Uterus (tissue), 3 donors: ENCODE measurements at regions not wholly inside any gene's neighbourhood (a gene's known extent, or its start where the extent isn't known, plus 50 kb on each side); places are given as distances from the start of the nearest gene placed in this dataset.

Source experiments
- DNase-seq, 2 donors: peaks; one replicate each; pipeline ENCODE4 v3.0.0-alpha.2; 2019 to 2020
- H3K27ac ChIP-seq, 2 donors: fragments of 200-600 bp; sonication (generic); 1 replicate in 1 of 2; 2 replicates in 1 of 2; pipeline ENCODE4 v1.5.1; 2016 to 2018
- H3K27me3 ChIP-seq, 2 donors: fragments of 200-600 bp; sonication (generic); one replicate each; pipeline ENCODE4 v1.5.1; 2018 to 2019; ENCODE audit warnings: control low read depth in 1 of 2
- H3K36me3 ChIP-seq, 2 donors: fragments of 200-600 bp; sonication (generic); one replicate each; pipeline ENCODE4 v1.5.1; 2019; ENCODE audit warnings: control low read depth in 1 of 2
- H3K4me1 ChIP-seq, 2 donors: fragments of 200-600 bp; sonication (generic); one replicate each; pipeline ENCODE4 v1.5.1; 2018 to 2019; ENCODE audit warnings: control low read depth in 1 of 2
- H3K4me3 ChIP-seq, 2 donors: fragments of 200-600 bp; sonication (generic); 1 replicate in 1 of 2; 2 replicates in 1 of 2; pipeline ENCODE4 v1.5.1; 2018 to 2019; ENCODE audit warnings: mild to moderate bottlenecking in 1 of 2
- H3K9me3 ChIP-seq, 2 donors: fragments of 200-600 bp; sonication (generic); one replicate each; pipeline ENCODE4 v1.5.1; 2019; ENCODE audit warnings: control low read depth in 1 of 2
- POLR2A ChIP-seq, 2 donors: fragments of 450-650 bp; IDR thresholded peaks; one replicate each; pipeline ENCODE4 v1.6.1; 2016; ENCODE audit warnings: antibody characterized with exemption in 2 of 2, mild to moderate bottlenecking in 1 of 2, moderate library complexity in 1 of 2
- intact Hi-C: fragments of 100-400 bp; cut with DNase I; formaldehyde crosslinking; loops from one replicate; pipeline ENCODE4 v1.15.1; 2023; ENCODE audit warnings: low total_unique reads
- TF ChIP-seq, protein P1 (sequence below), 4 experiments: fragments of 200-600 bp in 2 of 4; fragments of 450-650 bp in 2 of 4; sonication (generic) in 2 of 4; IDR thresholded peaks; one replicate each; pipeline ENCODE4 v1.5.1; 2016 to 2019; ENCODE audit warnings: antibody characterized with exemption in 4 of 4, mild to moderate bottlenecking in 2 of 4, moderate library complexity in 1 of 4
- donor health status: DM: yes; HTN: yes; CAD: no.

DNA sequence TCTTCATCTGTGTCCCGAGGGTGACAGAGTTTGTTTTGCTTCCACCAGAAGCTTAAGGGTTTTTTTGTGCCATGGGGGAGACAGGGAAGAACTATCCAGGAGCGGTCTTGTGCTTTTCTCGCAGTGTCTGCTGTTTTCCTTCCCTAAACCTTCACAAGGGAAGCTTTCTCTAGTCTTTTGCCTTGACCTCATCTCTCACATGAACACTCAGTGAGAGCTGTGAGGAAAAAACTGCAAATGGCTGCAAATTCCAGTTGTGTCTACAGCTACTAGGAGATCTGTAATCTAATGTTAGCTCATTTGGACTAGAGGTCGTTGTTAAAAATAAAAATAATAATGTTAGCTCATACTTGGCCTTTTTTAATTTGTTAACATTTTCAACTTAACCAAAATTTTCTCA lies 264.7 kb upstream of the SESN3 start:
- H3K4me1 ChIP-seq = peaks cover 0 to 7% of the 10 kb centered on the region in 2 donors
- DNase-seq = no peak
- H3K27me3 ChIP-seq = no peaks in the 10 kb centered on the region
- H3K36me3 ChIP-seq = no peaks in the 10 kb centered on the region
- no peak overlapping the region for H3K4me3 ChIP-seq
- TF ChIP-seq, protein P1, sequence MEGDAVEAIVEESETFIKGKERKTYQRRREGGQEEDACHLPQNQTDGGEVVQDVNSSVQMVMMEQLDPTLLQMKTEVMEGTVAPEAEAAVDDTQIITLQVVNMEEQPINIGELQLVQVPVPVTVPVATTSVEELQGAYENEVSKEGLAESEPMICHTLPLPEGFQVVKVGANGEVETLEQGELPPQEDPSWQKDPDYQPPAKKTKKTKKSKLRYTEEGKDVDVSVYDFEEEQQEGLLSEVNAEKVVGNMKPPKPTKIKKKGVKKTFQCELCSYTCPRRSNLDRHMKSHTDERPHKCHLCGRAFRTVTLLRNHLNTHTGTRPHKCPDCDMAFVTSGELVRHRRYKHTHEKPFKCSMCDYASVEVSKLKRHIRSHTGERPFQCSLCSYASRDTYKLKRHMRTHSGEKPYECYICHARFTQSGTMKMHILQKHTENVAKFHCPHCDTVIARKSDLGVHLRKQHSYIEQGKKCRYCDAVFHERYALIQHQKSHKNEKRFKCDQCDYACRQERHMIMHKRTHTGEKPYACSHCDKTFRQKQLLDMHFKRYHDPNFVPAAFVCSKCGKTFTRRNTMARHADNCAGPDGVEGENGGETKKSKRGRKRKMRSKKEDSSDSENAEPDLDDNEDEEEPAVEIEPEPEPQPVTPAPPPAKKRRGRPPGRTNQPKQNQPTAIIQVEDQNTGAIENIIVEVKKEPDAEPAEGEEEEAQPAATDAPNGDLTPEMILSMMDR (IDR thresholded peaks at IDR 0.05) = no peak
- no peak for TF ChIP-seq POLR2A (IDR thresholded peaks at IDR 0.05)
- intact Hi-C loops = no loop called here
- peak overlapping the region; percentile 0 to 17 for H3K27ac ChIP-seq
- no peaks in the 10 kb centered on the region for H3K9me3 ChIP-seq

- intact Hi-C loops = no loop called here
- no peaks in the 10 kb centered on the region for H3K27me3 ChIP-seq
- H3K4me3 ChIP-seq = no peak overlapping the region
- H3K27ac ChIP-seq = no peak overlapping the region
- H3K4me1 ChIP-seq = peaks cover 0 to 7% of the 10 kb centered on the region in 2 donors
- TF ChIP-seq, protein P1 (IDR thresholded peaks at IDR 0.05) = no peak
- TF ChIP-seq POLR2A (IDR thresholded peaks at IDR 0.05) = no peak
- H3K36me3 ChIP-seq = no peaks in the 10 kb centered on the region
- no peak for DNase-seq
- H3K9me3 ChIP-seq = no peaks in the 10 kb centered on the region
Measured at GRCh38 chr11:95494856-95495255, 263.9 kb upstream of the SESN3 start.

GRCh38 chr11:95494167-95494566 lies 263.2 kb upstream of the SESN3 start:
- H3K36me3 ChIP-seq = no peaks in the 10 kb centered on the region
- no peak for DNase-seq
- H3K4me3 ChIP-seq = no peak overlapping the region
- H3K27ac ChIP-seq = no peak overlapping the region
- intact Hi-C loops = no loop called here
- no peaks in the 10 kb centered on the region for H3K9me3 ChIP-seq
- H3K4me1 ChIP-seq = peaks cover 0 to 4% of the 10 kb centered on the region in 2 donors
- no peaks in the 10 kb centered on the region for H3K27me3 ChIP-seq
- TF ChIP-seq POLR2A (IDR thresholded peaks at IDR 0.05) = no peak
- TF ChIP-seq, protein P1 (IDR thresholded peaks at IDR 0.05) = no peak

DNA sequence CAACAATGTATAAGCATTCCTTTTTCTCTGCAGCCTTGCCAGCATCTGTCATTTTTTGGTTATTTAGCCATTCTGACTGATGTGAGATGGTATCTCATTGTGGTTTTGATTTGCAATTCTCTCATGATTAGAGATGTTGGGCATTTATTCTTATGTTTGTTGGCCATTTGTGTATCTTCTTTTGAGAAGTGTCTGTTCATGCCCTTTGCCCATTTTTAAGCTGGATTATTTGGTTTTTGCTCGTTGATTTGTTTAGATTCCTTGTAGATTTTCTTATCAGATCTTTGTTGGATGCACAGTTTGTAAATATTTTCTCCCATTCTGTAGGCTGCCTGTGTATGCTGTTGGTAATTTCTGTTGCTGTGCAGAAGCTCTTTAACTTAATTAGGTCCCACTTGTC lies 259.6 kb upstream of the SESN3 start:
- H3K4me1 ChIP-seq = no peaks in the 10 kb centered on the region
- no peak for DNase-seq

GRCh38 chr11:95487938-95488337 lies 256.9 kb upstream of the SESN3 start:
- TF ChIP-seq, protein P1 (IDR thresholded peaks at IDR 0.05) = no peak
- no peak for TF ChIP-seq POLR2A (IDR thresholded peaks at IDR 0.05)
- H3K27me3 ChIP-seq = no peaks in the 10 kb centered on the region
- intact Hi-C loops = no loop called here
- no peaks in the 10 kb centered on the region for H3K36me3 ChIP-seq
- no peak for DNase-seq
- H3K4me3 ChIP-seq = no peak overlapping the region
- H3K27ac ChIP-seq = no peak overlapping the region
- no peaks in the 10 kb centered on the region for H3K9me3 ChIP-seq
- H3K4me1 ChIP-seq = no peaks in the 10 kb centered on the region

More for the DNA sequence above, 259.6 kb upstream of the SESN3 start:
- H3K4me3 ChIP-seq = no peak overlapping the region
- no peaks in the 10 kb centered on the region for H3K27me3 ChIP-seq
- H3K36me3 ChIP-seq = no peaks in the 10 kb centered on the region
- no peak overlapping the region for H3K27ac ChIP-seq
- H3K9me3 ChIP-seq = no peaks in the 10 kb centered on the region
- intact Hi-C loops = no loop called here
- TF ChIP-seq POLR2A (IDR thresholded peaks at IDR 0.05) = no peak
- TF ChIP-seq, protein P1 (IDR thresholded peaks at IDR 0.05) = no peak
